CD4-positive, alpha-beta T cell treated with Interleukin-4 for 4 hours (primary cell): ENCODE measurements at regions not wholly inside any gene's neighbourhood (a gene's known extent, or its start where the extent isn't known, plus 50 kb on each side); places are given as distances from the start of the nearest gene placed in this dataset.
"Not testable (repeated sequence)": the region's sequence is repeated elsewhere in the genome, so short reads cannot be mapped to it uniquely, and the experiment has no call there.

Experiments
- DNase-seq: peaks from one replicate; pipeline ENCODE4 v3.0.0-alpha.2; 2020

GRCh38 chr13:90447034-90447733, 900.3 kb upstream of the MIR17HG start:
- DNase-seq: no peak

- DNase-seq: no peak
These were observed 899.8 kb upstream of the MIR17HG start for GRCh38 chr13:90447734-90448101.

GRCh38 chr13:90448466-90449037, 898.9 kb upstream of the MIR17HG start:
- no peak for DNase-seq

GRCh38 chr13:90453342-90453741, 894.1 kb upstream of the MIR17HG start:
- no peak for DNase-seq

- no peak for DNase-seq
These were observed 893.4 kb upstream of the MIR17HG start for GRCh38 chr13:90454002-90454636.

GRCh38 chr13:90455067-90455466, 892.4 kb upstream of the MIR17HG start:
- no peak for DNase-seq

GRCh38 chr13:90455823-90456222, 891.7 kb upstream of the MIR17HG start:
- no peak for DNase-seq

GRCh38 chr13:90461398-90461797, 886.1 kb upstream of the MIR17HG start:
- no peak for DNase-seq

- DNase-seq: no peak
These were observed 870.3 kb upstream of the MIR17HG start for GRCh38 chr13:90477216-90477615.

- DNase-seq: no peak
These were observed 863.6 kb upstream of the MIR17HG start for GRCh38 chr13:90483906-90484305.

GRCh38 chr13:90485436-90485835, 862.1 kb upstream of the MIR17HG start:
- no peak for DNase-seq

- DNase-seq: no peak
These were observed 854.6 kb upstream of the MIR17HG start for GRCh38 chr13:90492872-90493271.

- no peak for DNase-seq
These were observed 853.8 kb upstream of the MIR17HG start for GRCh38 chr13:90493667-90494066.

GRCh38 chr13:90494849-90495248, 852.6 kb upstream of the MIR17HG start:
- DNase-seq: not testable (repeated sequence)

- DNase-seq: no peak
These were observed 849.4 kb upstream of the MIR17HG start for GRCh38 chr13:90498096-90498495.

- no peak for DNase-seq
These were observed 848.7 kb upstream of the MIR17HG start for GRCh38 chr13:90498816-90499215.

- no peak for DNase-seq
These were observed 846.9 kb upstream of the MIR17HG start for GRCh38 chr13:90500569-90500968.

- no peak for DNase-seq
These were observed 845.3 kb upstream of the MIR17HG start for GRCh38 chr13:90502153-90502552.

- DNase-seq: no peak
These were observed 844.7 kb upstream of the MIR17HG start for GRCh38 chr13:90502762-90503161.

- DNase-seq: no peak
These were observed 837.2 kb upstream of the MIR17HG start for GRCh38 chr13:90510319-90510718.

GRCh38 chr13:90511903-90512302, 835.6 kb upstream of the MIR17HG start:
- no peak for DNase-seq

GRCh38 chr13:90514712-90515111, 832.8 kb upstream of the MIR17HG start:
- not testable (repeated sequence) for DNase-seq

- DNase-seq: no peak
These were observed 829.1 kb upstream of the MIR17HG start for GRCh38 chr13:90518417-90518816.

- DNase-seq: no peak
These were observed 828.3 kb upstream of the MIR17HG start for GRCh38 chr13:90519157-90519556.

- no peak for DNase-seq
These were observed 820.8 kb upstream of the MIR17HG start for GRCh38 chr13:90526711-90527110.
